Peyer's patch (tissue), 4 donors: ENCODE measurements at regions not wholly inside any gene's neighbourhood (a gene's known extent, or its start where the extent isn't known, plus 50 kb on each side); places are given as distances from the start of the nearest gene placed in this dataset.
"Not testable (repeated sequence)": the region's sequence is repeated elsewhere in the genome, so short reads cannot be mapped to it uniquely, and the experiment has no call there.

Experiments
- DNase-seq, 3 donors: peaks; one replicate each; pipeline ENCODE4 v3.0.0-alpha.2; 2017 to 2019
- H3K27ac ChIP-seq, 4 donors: fragments of 200-600 bp; sonication (generic); one replicate each; pipeline ENCODE4 v1.5.1; 2016 to 2019
- H3K27me3 ChIP-seq, 2 donors: fragments of 200-600 bp; sonication (generic); one replicate each; pipeline ENCODE4 v1.5.1; 2019
- H3K36me3 ChIP-seq, 3 donors: fragments of 200-600 bp; sonication (generic); one replicate each; pipeline ENCODE4 v1.5.1; 2016 to 2019
- H3K4me1 ChIP-seq, 4 donors: fragments of 200-600 bp; sonication (generic); one replicate each; pipeline ENCODE4 v1.5.1; 2016 to 2019
- H3K4me3 ChIP-seq, 4 donors: fragments of 200-600 bp; sonication (generic); 1 replicate in 3 of 4; 2 replicates in 1 of 4; pipeline ENCODE4 v1.5.1; 2016 to 2019; ENCODE audit warnings: mild to moderate bottlenecking in 1 of 4
- H3K9me3 ChIP-seq, 4 donors: fragments of 200-600 bp; sonication (generic); one replicate each; pipeline ENCODE4 v1.5.1; 2016 to 2019; ENCODE audit warnings: mild to moderate bottlenecking in 1 of 4
- POLR2A ChIP-seq, 2 donors: fragments of 450-650 bp; IDR thresholded peaks; one replicate each; pipeline ENCODE4 v1.5.1; 2017; ENCODE audit warnings: antibody characterized with exemption in 2 of 2, mild to moderate bottlenecking in 2 of 2, moderate library complexity in 2 of 2
- TF ChIP-seq, protein P1 (sequence below), 6 experiments: fragments of 450-650 bp in 4 of 6; fragments of 200-600 bp in 2 of 6; sonication (generic) in 1 of 6; IDR thresholded peaks; one replicate each; pipeline ENCODE4 v1.5.1; 2017 to 2019; ENCODE audit warnings: antibody characterized with exemption in 6 of 6, mild to moderate bottlenecking in 3 of 6, moderate library complexity in 1 of 6

- TF ChIP-seq, protein P1, sequence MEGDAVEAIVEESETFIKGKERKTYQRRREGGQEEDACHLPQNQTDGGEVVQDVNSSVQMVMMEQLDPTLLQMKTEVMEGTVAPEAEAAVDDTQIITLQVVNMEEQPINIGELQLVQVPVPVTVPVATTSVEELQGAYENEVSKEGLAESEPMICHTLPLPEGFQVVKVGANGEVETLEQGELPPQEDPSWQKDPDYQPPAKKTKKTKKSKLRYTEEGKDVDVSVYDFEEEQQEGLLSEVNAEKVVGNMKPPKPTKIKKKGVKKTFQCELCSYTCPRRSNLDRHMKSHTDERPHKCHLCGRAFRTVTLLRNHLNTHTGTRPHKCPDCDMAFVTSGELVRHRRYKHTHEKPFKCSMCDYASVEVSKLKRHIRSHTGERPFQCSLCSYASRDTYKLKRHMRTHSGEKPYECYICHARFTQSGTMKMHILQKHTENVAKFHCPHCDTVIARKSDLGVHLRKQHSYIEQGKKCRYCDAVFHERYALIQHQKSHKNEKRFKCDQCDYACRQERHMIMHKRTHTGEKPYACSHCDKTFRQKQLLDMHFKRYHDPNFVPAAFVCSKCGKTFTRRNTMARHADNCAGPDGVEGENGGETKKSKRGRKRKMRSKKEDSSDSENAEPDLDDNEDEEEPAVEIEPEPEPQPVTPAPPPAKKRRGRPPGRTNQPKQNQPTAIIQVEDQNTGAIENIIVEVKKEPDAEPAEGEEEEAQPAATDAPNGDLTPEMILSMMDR (IDR thresholded peaks at IDR 0.05), result no peak
- TF ChIP-seq POLR2A (IDR thresholded peaks at IDR 0.05), result no peak
- no peaks in the 10 kb centered on the region for H3K4me1 ChIP-seq
These were observed 198.2 kb upstream of the RBM19 start for GRCh38 chr12:114164351-114164750.

GRCh38 chr12:114163771-114164170 lies 197.6 kb upstream of the RBM19 start:
- H3K4me3 ChIP-seq, result no peak overlapping the region
- H3K4me1 ChIP-seq, result no peaks in the 10 kb centered on the region
- DNase-seq, result no peak
- H3K27me3 ChIP-seq, result no peaks in the 10 kb centered on the region
- no peaks in the 10 kb centered on the region for H3K36me3 ChIP-seq
- H3K9me3 ChIP-seq, result no peaks in the 10 kb centered on the region
- TF ChIP-seq POLR2A (IDR thresholded peaks at IDR 0.05), result no peak
- TF ChIP-seq, protein P1 (IDR thresholded peaks at IDR 0.05), result no peak
- no peak overlapping the region for H3K27ac ChIP-seq

More at GRCh38 chr12:114164351-114164750, 198.2 kb upstream of the RBM19 start:
- no peak overlapping the region for H3K27ac ChIP-seq
- H3K4me3 ChIP-seq, result no peak overlapping the region
- DNase-seq, result no peak
- no peaks in the 10 kb centered on the region for H3K36me3 ChIP-seq
- no peaks in the 10 kb centered on the region for H3K9me3 ChIP-seq
- H3K27me3 ChIP-seq, result no peaks in the 10 kb centered on the region

DNA sequence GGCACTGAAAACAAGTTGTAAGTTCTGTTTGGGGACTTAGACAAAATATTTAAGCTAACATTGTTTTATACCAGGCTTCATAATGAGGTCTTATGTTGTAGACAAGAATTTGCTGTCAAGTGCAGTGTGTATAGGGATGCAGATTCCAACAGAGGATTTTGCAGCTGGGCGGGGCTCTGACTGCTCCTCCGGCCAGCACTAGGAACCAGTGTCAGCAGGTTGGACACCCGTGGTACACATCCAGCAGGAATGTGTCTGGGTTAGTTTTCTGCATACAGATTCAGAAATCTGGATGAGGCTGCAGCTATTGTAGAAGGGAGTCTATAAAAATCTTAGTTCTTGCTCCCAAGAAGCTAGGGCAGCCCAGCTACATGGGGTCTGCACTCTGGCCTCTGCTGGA lies 194.3 kb upstream of the RBM19 start:
- H3K4me1 ChIP-seq, result no peaks in the 10 kb centered on the region
- no peak overlapping the region for H3K4me3 ChIP-seq
- H3K27ac ChIP-seq, result no peak overlapping the region
- no peaks in the 10 kb centered on the region for H3K36me3 ChIP-seq
- H3K27me3 ChIP-seq, result no peaks in the 10 kb centered on the region
- TF ChIP-seq POLR2A (IDR thresholded peaks at IDR 0.05), result no peak
- TF ChIP-seq, protein P1 (IDR thresholded peaks at IDR 0.05), result no peak
- H3K9me3 ChIP-seq, result no peaks in the 10 kb centered on the region
- no peak for DNase-seq

DNA sequence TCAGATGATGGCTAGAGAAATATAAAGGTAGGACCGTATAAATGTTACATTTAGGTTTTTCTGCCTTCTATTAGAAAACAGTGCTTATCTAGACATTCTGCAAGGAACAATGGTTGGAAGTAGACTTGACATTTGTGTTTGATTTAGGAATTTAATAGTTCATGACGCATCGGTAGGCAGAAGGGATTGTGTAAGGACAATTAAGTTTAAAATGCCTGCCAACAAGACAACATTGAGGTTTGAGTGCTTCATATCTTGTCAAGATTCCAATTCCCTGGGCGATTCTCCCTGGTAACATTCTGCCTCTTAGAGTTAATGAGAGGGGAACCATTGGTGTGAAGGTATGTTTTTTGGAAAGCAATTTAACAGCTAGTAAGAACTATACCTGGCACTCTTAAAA lies 186.8 kb upstream of the RBM19 start:
- H3K27me3 ChIP-seq, result no peaks in the 10 kb centered on the region
- H3K9me3 ChIP-seq, result no peaks in the 10 kb centered on the region
- no peak overlapping the region for H3K4me3 ChIP-seq
- H3K27ac ChIP-seq, result no peak overlapping the region
- H3K4me1 ChIP-seq, result no peaks in the 10 kb centered on the region
- no peaks in the 10 kb centered on the region for H3K36me3 ChIP-seq
- no peak for DNase-seq
- TF ChIP-seq POLR2A (IDR thresholded peaks at IDR 0.05), result no peak
- TF ChIP-seq, protein P1 (IDR thresholded peaks at IDR 0.05), result no peak

DNA sequence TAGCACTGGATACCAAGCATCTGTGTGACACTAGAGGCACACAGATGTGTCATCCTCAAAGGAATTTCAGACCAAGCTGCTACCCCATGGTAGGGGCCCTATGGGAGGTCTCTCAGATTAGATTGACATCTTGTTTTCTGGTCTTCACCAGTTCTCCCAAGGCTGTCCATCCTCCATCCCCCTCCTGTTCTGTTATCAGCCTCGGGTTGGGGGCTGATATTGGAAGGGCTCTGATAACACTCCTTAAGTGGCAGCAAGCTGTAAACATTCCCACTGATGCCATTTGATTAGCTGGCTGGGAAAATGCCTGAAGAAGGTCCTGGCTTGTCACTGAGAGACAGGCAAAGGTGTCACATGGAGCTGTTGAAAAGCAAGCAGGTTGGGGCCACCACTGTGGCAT lies 185.9 kb upstream of the RBM19 start:
- no peak overlapping the region for H3K27ac ChIP-seq
- no peaks in the 10 kb centered on the region for H3K9me3 ChIP-seq
- H3K4me1 ChIP-seq, result no peaks in the 10 kb centered on the region
- H3K36me3 ChIP-seq, result no peaks in the 10 kb centered on the region
- no peak overlapping the region for H3K4me3 ChIP-seq
- no peak for TF ChIP-seq POLR2A (IDR thresholded peaks at IDR 0.05)
- TF ChIP-seq, protein P1 (IDR thresholded peaks at IDR 0.05), result no peak
- no peaks in the 10 kb centered on the region for H3K27me3 ChIP-seq
- no peak for DNase-seq

DNA sequence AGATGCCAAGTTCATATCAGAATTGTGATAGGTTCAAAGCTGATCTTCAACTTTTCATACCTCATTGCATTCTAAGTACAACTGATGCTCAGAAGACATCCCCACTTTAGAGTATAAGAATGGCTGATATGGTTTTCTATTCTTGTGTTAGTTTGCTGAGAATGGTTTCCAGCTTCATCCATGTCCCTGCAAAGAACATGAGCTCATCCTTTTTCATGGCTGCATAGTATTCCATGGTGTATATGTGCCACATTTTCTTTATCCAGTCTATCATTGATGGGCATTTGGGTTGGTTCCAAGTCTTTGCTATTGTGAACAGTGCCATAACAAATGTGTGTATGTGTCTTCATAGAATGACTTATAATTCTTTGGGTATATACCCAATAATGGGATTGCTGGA lies 184.5 kb upstream of the RBM19 start:
- not testable (repeated sequence) for H3K36me3 ChIP-seq, H3K9me3 ChIP-seq, DNase-seq, H3K4me1 ChIP-seq, H3K27ac ChIP-seq, H3K4me3 ChIP-seq, H3K27me3 ChIP-seq
